T-helper 2 cell (primary cell): ENCODE measurements at regions not wholly inside any gene's neighbourhood (a gene's known extent, or its start where the extent isn't known, plus 50 kb on each side); places are given as distances from the start of the nearest gene placed in this dataset.
A peak's percentile ranks its signal among the peaks of the same experiment; 100 is the strongest.
"Not testable (repeated sequence)": the region's sequence is repeated elsewhere in the genome, so short reads cannot be mapped to it uniquely, and the experiment has no call there.

Experiments
- DNase-seq, 5 experiments: peaks; one replicate each; pipeline versions ENCODE4 v3.0.0 to v3.0.0-alpha.2; 2012 to 2022

GRCh38 chr9:38518826-38519225 lies 94.6 kb upstream of the IGFBPL1 start:
- DNase-seq: no peak

GRCh38 chr9:38516273-38516672 lies 92.0 kb upstream of the IGFBPL1 start:
- DNase-seq: peak in 1 of 5 experiments; percentile 79

GRCh38 chr9:38515055-38515454 lies 90.8 kb upstream of the IGFBPL1 start:
- DNase-seq: not testable (repeated sequence)

- not testable (repeated sequence) for DNase-seq
Observed at GRCh38 chr9:38510340-38510739, 86.1 kb upstream of the IGFBPL1 start.

- DNase-seq: no peak
Observed at GRCh38 chr9:38507587-38507986, 83.3 kb upstream of the IGFBPL1 start.

GRCh38 chr9:38500171-38500570 lies 75.9 kb upstream of the IGFBPL1 start:
- DNase-seq: not testable (repeated sequence)

- not testable (repeated sequence) for DNase-seq
Observed at GRCh38 chr9:38498551-38498950, 74.3 kb upstream of the IGFBPL1 start.

- DNase-seq: no peak
Observed at GRCh38 chr9:38489057-38489456, 64.8 kb upstream of the IGFBPL1 start.

GRCh38 chr9:38488156-38488698 lies 64.0 kb upstream of the IGFBPL1 start:
- no peak for DNase-seq

GRCh38 chr9:38487418-38488155 lies 63.3 kb upstream of the IGFBPL1 start:
- DNase-seq: not testable (repeated sequence)

GRCh38 chr9:38486837-38487236 lies 62.6 kb upstream of the IGFBPL1 start:
- no peak for DNase-seq

- no peak for DNase-seq
Observed at GRCh38 chr9:38486056-38486615, 61.9 kb upstream of the IGFBPL1 start.

GRCh38 chr9:38484076-38484665 lies 59.9 kb upstream of the IGFBPL1 start:
- not testable (repeated sequence) for DNase-seq

GRCh38 chr9:38482918-38483592 lies 58.8 kb upstream of the IGFBPL1 start:
- peak in 1 of 5 experiments; percentile 42 for DNase-seq

GRCh38 chr9:38478211-38478610 lies 54.0 kb upstream of the IGFBPL1 start:
- no peak for DNase-seq

GRCh38 chr9:38474476-38474875 lies 50.2 kb upstream of the IGFBPL1 start:
- not testable (repeated sequence) for DNase-seq
